Endothelial cell of umbilical vein (primary cell): ENCODE measurements at regions not wholly inside any gene's neighbourhood (a gene's known extent, or its start where the extent isn't known, plus 50 kb on each side); places are given as distances from the start of the nearest gene placed in this dataset.

Experiments
- BruUV-seq: library from RNA; stranded (reverse); fragments of 400-500 nt; replicated peaks from 2 replicates; lab custom pipeline; 2021; lab: Mats Ljungman, UMichigan
- CTCF ChIA-PET: fragments of 300-600, 350-600 bp; sonication (Branson Sonifier 250); formaldehyde crosslinking; loops from one replicate; lab custom pipeline; 2021; ENCODE audit warnings: antibody characterized with exemption, inconsistent platforms; lab: Charles Lee
- POLR2A ChIA-PET: fragments of 300-600, 350-600 bp; sonication (Branson Sonifier 250); formaldehyde crosslinking; loops from one replicate; lab custom pipeline; 2021; ENCODE audit warnings: antibody characterized with exemption, inconsistent platforms; lab: Charles Lee
- DNase-seq: peaks from one replicate; pipeline ENCODE4 v3.0.0-alpha.2; 2011; ENCODE audit warnings: low read depth, low spot score
- FAIRE-seq: peaks from 2 replicates; lab custom pipeline; 2011; peaks lifted over from hg19 to GRCh38; lab: Jason Lieb, UNC
- H2AFZ ChIP-seq: 2 replicates; pipeline ENCODE4 v1.6.0; 2012; ENCODE audit warnings: low read depth, low read length, control low read depth, inconsistent platforms
- H3K27ac ChIP-seq: 2 replicates; pipeline ENCODE4 v1.5.1; 2011; ENCODE audit warnings: low read depth, mild to moderate bottlenecking, control low read depth, low read length, moderate library complexity; ENCODE audit not compliant: insufficient read depth
- H3K27me3 ChIP-seq, 2 experiments: 2 replicates each; pipeline versions ENCODE4 v1.6.0 to v1.6.1; 2011; ENCODE audit warnings: low read length in 2 of 2, mixed read lengths in 1 of 2; ENCODE audit not compliant: control insufficient read depth in 2 of 2, insufficient read depth in 2 of 2
- H3K36me3 ChIP-seq, 2 experiments: 2 replicates in 1 of 2; 3 replicates in 1 of 2; pipeline ENCODE4 v1.5.1; 2011; ENCODE audit warnings: low read length in 2 of 2, mild to moderate bottlenecking in 1 of 2, moderate library complexity in 1 of 2; ENCODE audit not compliant: control insufficient read depth in 2 of 2, insufficient read depth in 2 of 2; ENCODE audit errors: extremely low read depth in 1 of 2
- H3K4me1 ChIP-seq: 3 replicates; pipeline ENCODE4 v1.5.1; 2011; ENCODE audit warnings: mild to moderate bottlenecking, low read length; ENCODE audit not compliant: control insufficient read depth, insufficient read depth; ENCODE audit errors: extremely low read depth
- H3K4me2 ChIP-seq: 2 replicates; pipeline ENCODE4 v1.6.1; 2011; ENCODE audit warnings: low read length, control low read depth, mixed read lengths; ENCODE audit not compliant: insufficient read depth
- H3K4me3 ChIP-seq, 3 experiments: fragments of 200-600 bp in 1 of 3; sonication (generic), shearing (Covaris generic) in 1 of 3; replicated peaks in 1 of 3; 2 replicates each; pipeline ENCODE4 v1.5.1; 2011 to 2016; ENCODE audit warnings: control low read depth in 3 of 3, low read length in 3 of 3, mild to moderate bottlenecking in 2 of 3, inconsistent platforms in 1 of 3, low read depth in 1 of 3, moderate library complexity in 1 of 3; ENCODE audit not compliant: insufficient read depth in 1 of 3
- H3K79me2 ChIP-seq: 2 replicates; pipeline ENCODE4 v1.6.0; 2012; ENCODE audit warnings: low read length, inconsistent platforms; ENCODE audit not compliant: control insufficient read depth, insufficient read depth
- H3K9ac ChIP-seq: replicated peaks from 2 replicates; pipeline ENCODE3; 2011; ENCODE audit warnings: low read length, control low read depth; ENCODE audit not compliant: insufficient read depth; ENCODE audit errors: extremely low read depth
- H3K9me1 ChIP-seq: replicated peaks from 3 replicates; pipeline ENCODE4 v1.6.0; 2011; ENCODE audit warnings: mild to moderate bottlenecking, low read length; ENCODE audit not compliant: control insufficient read depth, insufficient read depth; ENCODE audit errors: extremely low read depth
- H3K9me3 ChIP-seq: replicated peaks from 2 replicates; pipeline ENCODE4 v1.5.1; 2012; ENCODE audit warnings: low read length, inconsistent platforms; ENCODE audit not compliant: control insufficient read depth, insufficient read depth
- H4K20me1 ChIP-seq: replicated peaks from 2 replicates; pipeline ENCODE3; 2011; ENCODE audit warnings: mild to moderate bottlenecking, low read length; ENCODE audit not compliant: control insufficient read depth, insufficient read depth; ENCODE audit errors: extremely low read depth
- EZH2 ChIP-seq: IDR thresholded peaks from 2 replicates; pipeline ENCODE4 v1.6.1; 2012; ENCODE audit warnings: borderline replicate concordance, low read depth, mild to moderate bottlenecking, moderate library complexity, low read length, inconsistent platforms; ENCODE audit not compliant: severe bottlenecking
- FOS ChIP-seq: IDR thresholded peaks from 2 replicates; pipeline ENCODE4 v1.6.1; 2011; ENCODE audit warnings: mild to moderate bottlenecking, low read length, moderate library complexity, borderline replicate concordance; ENCODE audit not compliant: insufficient read depth
- GATA2 ChIP-seq: IDR thresholded peaks from 2 replicates; pipeline ENCODE4 v1.7.0; 2011; ENCODE audit warnings: low read depth, mild to moderate bottlenecking, moderate library complexity, mixed read lengths, low read length; ENCODE audit not compliant: insufficient read length, insufficient read depth
- JUN ChIP-seq: IDR thresholded peaks from 2 replicates; pipeline ENCODE4 v1.6.1; 2011; ENCODE audit warnings: borderline replicate concordance, low read depth; ENCODE audit not compliant: insufficient read length, insufficient read depth
- MAX ChIP-seq: IDR thresholded peaks from 2 replicates; pipeline ENCODE4 v1.6.1; 2011; ENCODE audit not compliant: insufficient read depth, insufficient read length
- MYC ChIP-seq: IDR thresholded peaks from one replicate; pipeline ENCODE4 v1.6.1; 2011; ENCODE audit warnings: mild to moderate bottlenecking, low read depth, low read length
- POLR2A ChIP-seq: IDR thresholded peaks from 2 replicates; pipeline ENCODE4 v1.6.1; 2012; ENCODE audit warnings: low read depth, mild to moderate bottlenecking, control low read depth, low read length
- POLR2AphosphoS5 ChIP-seq: IDR thresholded peaks from 2 replicates; pipeline ENCODE4 v1.6.1; 2012; ENCODE audit warnings: low read depth, mild to moderate bottlenecking, control low read depth, low read length, moderate library complexity; ENCODE audit not compliant: insufficient read depth
- dilution Hi-C: fragments of 300-500 bp; cut with MboI; formaldehyde crosslinking; loops from one replicate; pipeline ENCODE4 v1.15.0; 2019; ENCODE audit warnings: low sequenced_read_pairs; ENCODE audit not compliant: extremely low pct_ligation_motif_present
- intact Hi-C: fragments of 100-400 bp; cut with micrococcal nuclease; formaldehyde crosslinking; loops from one replicate; pipeline ENCODE4 v1.10.0; 2022
- TF ChIP-seq, protein P1 (sequence below), 2 donors: IDR thresholded peaks; 1 replicate in 1 of 2; 2 replicates in 1 of 2; pipeline ENCODE4 v1.5.1; 2011; ENCODE audit warnings: low read length in 2 of 2, mild to moderate bottlenecking in 2 of 2, moderate library complexity in 2 of 2, control low read depth in 1 of 2, inconsistent platforms in 1 of 2, low read depth in 1 of 2; ENCODE audit not compliant: insufficient read depth in 1 of 2; ENCODE audit errors: extremely low read depth in 1 of 2

DNA sequence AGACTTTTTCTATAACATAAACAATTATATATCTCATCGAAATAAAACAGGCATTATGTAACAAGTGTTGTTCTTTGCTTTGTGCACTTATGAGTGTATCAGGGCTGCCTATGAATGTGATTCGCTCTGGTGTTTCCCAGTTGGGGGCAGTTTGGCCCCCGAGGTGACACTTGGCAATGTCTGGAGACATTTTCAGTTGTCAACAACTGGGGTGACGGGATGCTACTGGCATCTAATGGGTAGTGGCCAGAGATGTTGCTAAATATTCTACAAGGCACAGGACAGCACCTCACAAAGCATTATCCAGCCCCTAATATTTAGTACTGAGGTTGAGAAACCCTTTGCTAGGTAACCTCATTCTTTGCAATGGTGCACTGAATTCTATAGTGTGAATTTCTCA, 83.3 kb downstream of the PLCE1 start:
- Histone ChIP-seq H3K27me3 (no peaks in the 10 kb centered on the region), H3K36me3 (no peaks in the 10 kb centered on the region), H3K9me3 (no peaks in the 10 kb centered on the region), H3K79me2 (no peaks in the 10 kb centered on the region), H3K9ac (no peak overlapping the region), H3K27ac (no peak overlapping the region), H3K9me1 (no peaks in the 10 kb centered on the region), H2AFZ (no peak overlapping the region), H3K4me3 (no peak overlapping the region), H4K20me1 (no peaks in the 10 kb centered on the region), H3K4me1 (no peaks in the 10 kb centered on the region), H3K4me2 (no peak overlapping the region)
- CTCF ChIA-PET = interaction anchor here (0.9 kb wide), 1 partner anchor 367 kb away, joined by 5 read pairs; no protein-coding TSS in a partner anchor
- dilution Hi-C loops = no loop called here
- POLR2A ChIA-PET = no interaction called here
- FAIRE-seq = no peak
- intact Hi-C loops = no loop called here
- TF ChIP-seq POLR2AphosphoS5 = no peak
- no peak for DNase-seq
- BruUV-seq = no TSS peak

DNA sequence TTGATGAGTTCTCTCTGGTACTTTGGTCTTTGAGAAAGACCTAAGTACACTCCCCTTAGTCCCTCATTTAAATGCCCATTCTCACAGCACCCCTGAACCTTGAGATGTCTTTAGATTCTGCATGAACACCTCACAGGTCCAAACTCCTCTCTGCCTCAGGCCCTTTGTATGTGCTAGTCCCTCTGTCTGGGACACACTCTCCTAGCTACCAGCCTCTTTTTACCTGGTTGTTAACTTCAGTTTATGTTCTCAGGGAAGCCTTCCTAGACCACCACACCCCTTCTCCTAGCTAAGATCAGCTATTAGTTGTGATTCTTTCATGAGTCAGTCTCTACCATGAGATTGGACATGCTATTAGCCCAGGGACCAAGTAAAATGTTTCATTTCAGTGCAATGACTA, 86.4 kb downstream of the PLCE1 start:
- H3K4me2 ChIP-seq = no peak overlapping the region
- no peak overlapping the region for H2AFZ ChIP-seq
- H4K20me1 ChIP-seq = no peaks in the 10 kb centered on the region
- no peaks in the 10 kb centered on the region for H3K27me3 ChIP-seq
- POLR2A ChIA-PET = no interaction called here
- CTCF ChIA-PET = interaction anchor here (1.1 kb wide), 1 partner anchor 18 kb away, joined by 3 read pairs; no protein-coding TSS in a partner anchor
- no peaks in the 10 kb centered on the region for H3K36me3 ChIP-seq
- H3K4me3 ChIP-seq = no peak overlapping the region
- no peaks in the 10 kb centered on the region for H3K9me3 ChIP-seq
- FAIRE-seq (no peak), DNase-seq (no peak)
- dilution Hi-C loops (no loop called here), intact Hi-C loops (no loop called here)
- no peaks in the 10 kb centered on the region for H3K79me2 ChIP-seq
- H3K27ac ChIP-seq = no peak overlapping the region
- no TSS peak for BruUV-seq
- H3K9me1 ChIP-seq = no peaks in the 10 kb centered on the region
- TF ChIP-seq MAX (no peak), JUN (no peak), POLR2AphosphoS5 (no peak), POLR2A (no peak), FOS (no peak), MYC (no peak), EZH2 (no peak), GATA2 (no peak)
- TF ChIP-seq, protein P1, sequence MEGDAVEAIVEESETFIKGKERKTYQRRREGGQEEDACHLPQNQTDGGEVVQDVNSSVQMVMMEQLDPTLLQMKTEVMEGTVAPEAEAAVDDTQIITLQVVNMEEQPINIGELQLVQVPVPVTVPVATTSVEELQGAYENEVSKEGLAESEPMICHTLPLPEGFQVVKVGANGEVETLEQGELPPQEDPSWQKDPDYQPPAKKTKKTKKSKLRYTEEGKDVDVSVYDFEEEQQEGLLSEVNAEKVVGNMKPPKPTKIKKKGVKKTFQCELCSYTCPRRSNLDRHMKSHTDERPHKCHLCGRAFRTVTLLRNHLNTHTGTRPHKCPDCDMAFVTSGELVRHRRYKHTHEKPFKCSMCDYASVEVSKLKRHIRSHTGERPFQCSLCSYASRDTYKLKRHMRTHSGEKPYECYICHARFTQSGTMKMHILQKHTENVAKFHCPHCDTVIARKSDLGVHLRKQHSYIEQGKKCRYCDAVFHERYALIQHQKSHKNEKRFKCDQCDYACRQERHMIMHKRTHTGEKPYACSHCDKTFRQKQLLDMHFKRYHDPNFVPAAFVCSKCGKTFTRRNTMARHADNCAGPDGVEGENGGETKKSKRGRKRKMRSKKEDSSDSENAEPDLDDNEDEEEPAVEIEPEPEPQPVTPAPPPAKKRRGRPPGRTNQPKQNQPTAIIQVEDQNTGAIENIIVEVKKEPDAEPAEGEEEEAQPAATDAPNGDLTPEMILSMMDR (IDR thresholded peaks at IDR 0.05; ENCODE audit: extremely low read depth in 1 of 2, insufficient read depth in 1 of 2, low read depth in 1 of 2, low read length in 2 of 2) = no peak
- H3K9ac ChIP-seq = no peak overlapping the region
- no peaks in the 10 kb centered on the region for H3K4me1 ChIP-seq
